Epidermal melanocyte (primary cell): ENCODE measurements at regions not wholly inside any gene's neighbourhood (a gene's known extent, or its start where the extent isn't known, plus 50 kb on each side); places are given as distances from the start of the nearest gene placed in this dataset.
"Not testable (repeated sequence)": the region's sequence is repeated elsewhere in the genome, so short reads cannot be mapped to it uniquely, and the experiment has no call there.

Source experiments
- DNase-seq: peaks from one replicate; pipeline ENCODE4 v3.0.0; 2011; ENCODE audit warnings: low spot score; ENCODE audit not compliant: insufficient read length

DNA sequence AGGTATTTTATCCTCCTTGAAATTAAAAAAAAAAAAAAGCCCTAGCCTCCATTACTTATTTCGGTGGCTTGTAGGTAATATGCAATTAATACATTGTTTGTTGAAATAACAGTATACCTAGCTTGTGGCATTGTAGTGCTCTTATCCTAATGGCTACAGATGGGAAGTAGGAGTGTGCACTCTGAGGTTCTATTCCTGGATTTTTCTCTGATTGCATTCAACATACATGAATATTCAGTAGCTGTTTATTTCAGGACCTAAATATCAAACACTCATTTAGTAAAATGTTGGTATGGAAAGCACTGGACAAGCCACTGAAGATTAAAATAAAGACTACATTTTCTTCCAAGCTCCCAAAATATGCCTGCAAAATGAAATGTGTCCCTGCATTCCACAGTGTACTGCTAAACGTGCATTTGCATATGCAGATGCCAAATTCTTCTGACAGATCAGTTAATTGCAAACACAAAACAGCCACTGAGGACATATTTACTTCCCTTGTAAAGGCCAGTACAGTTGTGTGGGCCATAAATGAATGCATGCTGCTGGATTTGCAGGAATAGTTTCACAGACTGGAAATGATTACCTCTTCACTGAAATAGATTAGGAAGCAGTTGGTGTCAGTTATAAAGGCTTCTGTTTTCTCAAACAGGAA, 826.1 kb downstream of the PRELID2 start:
- DNase-seq, result no peak

DNA sequence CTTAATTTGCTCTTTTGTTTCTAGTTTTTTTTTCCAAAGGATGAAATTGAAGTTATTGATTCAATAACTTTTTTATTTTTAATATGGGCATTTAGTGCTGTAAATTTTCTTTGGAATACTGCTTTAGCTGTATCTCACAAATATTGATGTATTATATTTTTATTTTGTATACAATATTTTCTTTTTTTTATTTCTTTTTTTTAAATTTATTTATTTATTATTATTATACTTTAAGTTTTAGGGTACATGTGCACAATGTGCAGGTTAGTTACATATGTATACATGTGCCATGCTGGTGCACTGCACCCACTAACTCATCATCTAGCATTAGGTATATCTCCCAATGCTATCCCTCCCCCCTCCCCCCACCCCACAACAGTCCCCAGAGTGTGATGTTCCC, 823.7 kb downstream of the KCTD16 start:
- DNase-seq, result not testable (repeated sequence)

DNA sequence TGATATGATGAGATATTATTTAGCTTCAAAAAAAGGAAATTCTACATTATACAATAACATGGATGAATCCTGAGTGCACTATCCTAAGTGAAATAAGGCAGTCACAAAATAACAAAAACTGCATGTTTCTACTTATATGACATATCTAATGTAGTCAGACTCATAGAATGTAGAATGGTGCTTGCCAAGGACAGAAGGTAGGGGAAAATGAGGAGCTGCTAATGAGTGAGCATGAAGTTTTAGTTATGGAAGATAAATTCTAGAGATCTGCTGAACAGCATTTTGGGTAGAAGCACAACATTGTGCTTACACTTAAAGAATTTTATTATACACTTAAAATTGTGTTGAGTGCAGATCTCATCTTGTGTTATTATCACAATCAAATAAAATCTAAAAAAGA, 812.4 kb downstream of the KCTD16 start:
- DNase-seq, result no peak

DNA sequence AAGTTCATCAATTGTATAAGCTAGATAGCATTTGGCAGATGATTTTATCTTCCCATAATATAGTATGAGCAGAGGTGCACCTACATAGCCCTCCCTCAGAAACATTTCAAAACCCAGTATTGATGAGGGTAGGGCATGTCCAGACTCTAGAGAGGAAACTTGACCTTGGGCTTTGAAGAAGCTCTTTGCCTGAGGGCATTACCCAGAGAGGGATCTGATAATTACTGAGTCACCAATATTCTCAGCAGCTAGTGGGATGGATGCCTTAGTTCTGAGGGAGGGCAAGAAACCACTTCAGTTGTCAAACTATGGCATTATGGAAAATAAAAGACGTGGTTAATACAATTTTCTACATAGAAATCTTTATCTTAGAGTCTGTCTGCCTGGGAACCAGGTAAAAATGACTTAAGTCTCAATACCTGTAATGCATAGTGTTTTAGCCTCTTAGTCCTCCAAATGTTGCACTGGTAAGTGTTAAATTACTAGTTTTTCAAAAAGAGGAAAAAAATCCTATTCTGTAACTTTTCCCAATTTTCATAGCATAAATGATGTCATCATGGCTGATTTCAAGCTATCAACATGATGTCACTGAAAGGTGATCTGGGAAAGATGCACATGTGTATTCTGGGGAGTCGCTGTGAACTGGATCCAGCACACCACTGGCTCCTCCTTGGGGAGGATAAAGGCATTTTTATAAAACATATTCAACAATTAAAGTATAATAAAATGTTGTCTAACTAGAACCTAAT, 809.0 kb downstream of the KCTD16 start:
- DNase-seq, result no peak

DNA sequence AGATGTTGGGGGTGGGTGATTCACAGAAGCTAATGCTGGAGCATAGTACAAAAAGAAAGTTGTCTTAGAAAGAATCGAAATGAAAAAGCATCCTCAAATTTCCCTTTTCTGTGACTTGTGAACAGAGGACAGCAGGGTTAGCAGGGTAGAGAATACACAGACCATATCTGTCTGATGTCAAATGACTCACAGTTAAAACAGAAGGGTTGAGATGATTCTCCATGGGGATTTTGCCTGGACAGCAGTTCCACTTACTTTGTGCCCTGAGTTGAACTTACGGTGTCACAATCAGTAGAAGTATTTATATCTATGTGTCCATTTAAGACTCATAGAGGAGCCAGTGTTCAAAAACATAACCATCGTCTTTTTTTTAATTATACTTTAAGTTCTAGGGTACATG, 801.6 kb downstream of the KCTD16 start:
- DNase-seq, result no peak

DNA sequence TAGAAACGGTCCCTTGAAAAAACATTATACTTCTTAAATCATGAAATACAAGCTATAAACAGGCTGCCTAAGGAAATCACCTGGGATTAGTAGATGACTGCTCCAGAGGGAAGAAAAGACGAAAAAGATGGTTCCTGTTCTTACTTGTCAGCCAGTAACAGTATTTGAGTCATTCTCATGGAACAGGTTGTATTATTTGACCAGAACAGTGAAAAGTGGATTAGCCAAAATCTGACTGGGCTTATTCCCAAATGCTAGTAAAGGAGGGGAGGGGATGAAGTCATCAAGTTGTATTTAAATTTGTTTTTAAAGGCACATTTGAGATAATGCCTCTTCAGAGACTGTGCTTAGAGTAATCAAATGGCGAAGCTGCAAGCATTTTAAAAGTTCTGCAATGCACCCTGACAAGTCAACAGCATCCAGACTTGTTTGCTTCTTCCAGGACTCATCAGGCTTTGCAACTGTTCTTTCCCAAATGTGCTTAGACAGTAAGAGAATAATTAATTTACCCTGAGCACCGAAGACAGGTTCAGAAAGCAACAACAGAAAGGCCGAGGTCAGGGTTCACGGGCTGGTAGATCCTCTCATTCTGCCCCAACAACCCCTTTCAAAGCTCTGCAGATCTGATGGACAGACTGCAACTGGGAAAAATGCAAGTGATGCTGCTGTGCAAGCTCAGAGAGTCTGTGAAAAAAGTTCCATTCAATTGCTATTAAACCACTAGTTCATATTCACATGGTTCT, 800.6 kb downstream of the KCTD16 start:
- no peak for DNase-seq

DNA sequence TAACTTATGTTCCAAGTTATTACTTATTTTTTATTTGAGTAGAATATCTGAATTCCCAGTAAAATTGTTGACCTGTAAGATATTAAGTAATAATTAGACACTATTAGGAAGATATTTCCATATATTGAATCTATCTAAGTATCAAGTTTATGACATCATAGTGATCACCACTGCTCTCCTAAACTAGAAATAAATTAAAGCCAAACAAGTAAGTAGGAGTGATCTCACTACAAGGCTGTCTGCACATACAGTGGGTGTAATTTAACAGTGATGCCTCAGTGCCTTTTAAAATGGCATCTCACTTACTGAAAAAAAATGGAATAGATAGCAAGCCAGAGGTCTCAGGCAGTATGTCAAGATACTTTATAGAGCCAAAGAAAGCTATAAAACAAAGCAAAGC, 789.6 kb downstream of the KCTD16 start:
- no peak for DNase-seq

DNA sequence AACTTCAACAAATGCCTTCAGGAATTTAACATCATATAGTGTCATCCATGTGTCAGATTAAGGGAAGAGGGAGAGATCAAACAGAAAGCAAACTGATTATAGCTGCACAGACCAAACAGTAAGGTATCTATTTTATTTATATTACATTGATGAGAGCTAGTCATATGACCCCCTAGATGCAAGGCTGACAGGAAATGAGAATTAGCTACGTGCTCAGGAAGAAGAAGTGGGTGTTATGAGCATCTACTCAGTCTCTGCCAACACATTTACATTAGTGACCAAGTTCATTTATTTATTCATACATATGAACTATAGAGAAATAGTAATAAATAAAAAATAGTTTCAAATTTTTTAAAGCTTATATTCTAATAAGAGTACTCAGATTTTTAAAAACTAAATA, 787.3 kb downstream of the KCTD16 start:
- DNase-seq, result no peak

DNA sequence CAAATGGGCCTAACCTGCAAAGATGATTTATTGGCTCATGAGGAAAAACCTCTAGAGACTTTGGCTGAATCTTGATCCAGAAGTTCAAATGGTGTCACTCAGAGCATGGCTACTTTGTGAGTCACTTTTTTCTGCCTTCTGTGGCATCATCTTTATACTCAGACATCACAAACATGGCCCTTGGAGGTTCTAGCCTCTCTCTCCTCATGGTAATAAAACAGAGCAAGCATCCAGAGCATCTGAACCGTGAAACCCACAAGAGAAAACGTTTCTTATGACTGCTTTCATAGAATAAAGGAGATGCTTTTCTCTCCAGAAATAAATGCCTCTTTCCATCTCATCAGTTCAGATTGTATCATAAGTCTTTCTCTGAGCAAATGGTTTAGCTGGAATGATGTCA, 780.3 kb downstream of the KCTD16 start:
- DNase-seq, result no peak

DNA sequence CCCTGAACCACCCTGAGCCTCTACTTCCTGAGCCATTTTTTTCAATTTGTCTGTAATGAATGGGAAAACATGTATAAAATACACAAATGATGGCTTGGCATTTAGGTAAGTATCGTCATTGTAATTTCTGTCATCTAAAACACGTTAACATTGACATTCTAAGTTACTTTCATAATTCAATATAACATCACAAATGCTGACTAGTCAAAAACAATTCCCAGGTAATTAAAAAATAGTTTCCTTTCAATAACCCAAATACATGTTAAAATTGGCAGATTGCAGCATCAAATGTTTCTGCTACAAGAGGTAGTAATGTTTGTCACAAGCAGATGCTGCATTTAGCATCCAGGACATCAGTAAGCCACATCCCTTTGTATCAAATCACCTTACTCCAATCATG, 776.4 kb downstream of the KCTD16 start:
- DNase-seq, result no peak

DNA sequence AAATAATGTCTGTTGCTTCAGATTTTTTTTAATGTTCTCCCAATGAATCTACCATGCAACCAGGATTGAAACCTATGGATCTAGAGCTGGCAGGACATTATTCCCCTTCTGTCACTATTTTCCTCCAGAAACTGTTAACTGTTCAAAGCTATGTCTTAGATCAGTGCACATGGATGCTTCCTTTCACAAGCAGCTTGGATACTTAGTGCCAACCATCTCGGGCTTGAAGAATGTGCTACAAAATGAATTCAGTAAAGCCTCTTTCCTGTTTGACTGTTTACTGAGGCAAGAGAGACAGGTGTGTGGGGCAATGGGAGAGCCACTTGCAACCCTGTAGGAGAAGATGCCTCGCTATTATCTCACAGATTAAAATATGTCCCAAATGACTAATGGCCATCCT, 774.8 kb downstream of the KCTD16 start:
- no peak for DNase-seq

DNA sequence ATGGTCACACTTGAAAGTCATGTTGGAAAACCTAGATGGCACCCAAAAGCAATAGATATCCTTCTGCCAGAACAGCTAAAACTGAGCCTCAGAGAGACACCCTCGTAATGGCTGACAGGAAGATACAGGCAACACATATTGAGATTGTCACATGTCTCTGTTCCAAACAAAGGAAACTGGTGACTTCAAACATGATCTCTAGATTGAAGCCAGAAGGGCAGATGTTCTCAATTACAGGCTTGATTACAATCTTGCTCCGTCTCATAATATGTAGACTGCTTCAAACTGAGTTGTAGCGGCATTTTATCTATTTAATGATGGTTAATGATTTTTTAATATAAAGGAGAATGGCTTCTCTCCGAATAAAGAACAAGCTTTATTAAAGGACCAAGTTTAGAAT, 774.3 kb downstream of the KCTD16 start:
- no peak for DNase-seq

DNA sequence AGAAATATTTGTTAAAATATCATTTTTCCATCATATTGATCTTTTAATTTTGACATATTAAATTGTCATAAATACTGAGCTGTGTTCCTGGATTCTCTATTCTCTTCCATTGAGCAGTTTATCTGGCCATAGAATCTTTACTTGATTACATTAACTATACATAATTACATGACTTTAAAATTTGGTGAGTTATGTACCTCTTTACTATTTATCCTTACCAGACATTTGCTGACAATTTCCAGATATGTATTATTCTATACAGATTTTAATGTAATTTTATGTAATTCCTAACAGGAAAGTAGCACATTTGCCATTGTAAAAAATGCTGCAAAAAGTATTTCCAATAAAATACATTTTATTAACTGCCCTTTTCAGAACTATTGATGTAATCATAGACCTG, 770.3 kb downstream of the KCTD16 start:
- DNase-seq, result no peak

DNA sequence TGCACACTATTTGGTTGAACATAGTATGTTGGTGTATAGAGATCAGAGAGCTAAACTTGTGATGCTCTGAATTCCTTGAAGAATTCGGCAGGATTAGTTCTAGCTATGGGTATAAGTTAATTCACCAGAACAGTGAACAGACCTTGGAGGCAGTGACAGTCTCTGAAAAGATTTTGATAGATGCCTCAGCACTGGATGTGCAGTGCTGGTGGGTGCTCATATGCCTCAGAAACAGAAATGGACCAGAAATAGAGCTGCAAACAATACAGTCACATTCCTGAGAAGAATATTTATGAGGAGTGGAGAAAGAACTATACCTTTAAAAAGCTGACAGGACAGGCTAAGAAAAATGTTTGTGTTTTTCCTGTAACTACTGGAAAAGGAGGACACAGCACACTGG, 747.7 kb downstream of the KCTD16 start:
- DNase-seq, result no peak

DNA sequence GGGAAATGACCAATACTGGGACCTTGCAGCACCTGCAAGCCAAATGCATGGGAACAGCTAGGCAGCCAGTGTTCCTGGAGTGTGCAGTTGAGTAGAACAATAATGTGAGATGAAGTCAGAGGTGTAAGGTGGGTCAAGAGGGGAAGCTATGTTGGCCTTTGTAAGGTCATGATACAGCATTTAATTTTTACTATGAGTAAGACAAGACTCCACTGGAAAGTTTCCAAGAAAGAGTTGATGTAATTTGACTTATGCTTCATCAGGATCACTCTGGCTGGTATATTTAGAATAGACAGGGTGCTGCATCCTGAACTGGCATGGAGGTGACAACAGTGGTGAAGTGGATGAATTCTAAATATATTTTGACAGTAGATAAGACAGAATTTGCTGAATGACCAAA, 744.8 kb downstream of the KCTD16 start:
- no peak for DNase-seq

DNA sequence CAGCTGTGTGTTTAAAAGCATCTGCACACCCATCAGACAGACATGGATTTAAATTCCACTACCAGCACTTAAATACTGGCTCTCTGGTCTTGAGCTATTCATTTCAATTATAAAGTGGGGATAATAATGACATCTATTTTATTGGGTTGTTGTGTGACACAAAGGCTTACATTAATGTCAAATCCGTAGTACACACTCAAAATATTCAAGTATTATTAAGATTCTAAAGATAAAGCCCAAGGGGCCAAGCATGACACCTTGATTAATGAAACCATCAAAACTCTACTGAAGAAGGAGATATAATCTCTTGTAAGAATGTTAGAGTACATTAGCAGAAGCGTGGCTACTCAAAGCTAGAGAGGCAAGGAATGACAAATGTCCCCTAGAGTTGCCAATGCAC, 743.0 kb downstream of the KCTD16 start:
- no peak for DNase-seq

DNA sequence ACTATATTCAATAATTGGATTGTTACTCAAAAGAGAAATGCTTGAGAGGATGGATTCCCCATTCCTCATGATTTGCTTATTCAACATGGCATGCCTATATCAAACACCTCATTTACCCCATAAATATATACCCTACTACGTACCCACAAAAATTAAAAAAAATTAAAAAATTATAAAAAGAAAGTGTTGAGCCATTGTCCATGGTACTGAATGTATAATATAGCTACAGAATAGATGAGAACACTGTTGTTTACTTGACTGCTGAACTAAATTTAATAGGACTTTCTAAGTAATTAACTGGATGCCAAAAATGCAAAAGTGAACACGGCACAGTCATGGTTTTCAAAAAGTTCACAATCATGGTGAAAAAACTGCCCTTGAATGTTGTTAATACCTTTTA, 725.8 kb downstream of the KCTD16 start:
- no peak for DNase-seq

DNA sequence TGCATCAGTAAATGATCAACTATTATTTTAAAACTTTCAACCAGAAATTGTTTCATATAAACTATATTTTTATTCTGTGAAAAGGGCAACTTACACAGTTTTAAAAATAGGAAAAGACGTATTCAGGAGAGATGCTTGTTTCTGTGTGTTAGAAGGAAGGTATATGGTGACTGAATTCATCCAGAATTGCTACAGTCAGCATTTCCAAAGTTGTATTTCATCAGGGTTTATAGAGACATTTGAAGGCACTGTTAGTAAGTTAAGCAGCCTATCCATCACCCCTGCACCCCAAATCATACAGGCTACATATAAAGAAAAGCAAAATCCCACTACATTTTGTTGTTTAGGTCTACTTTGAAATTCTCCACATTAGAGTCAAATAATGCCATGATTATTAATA, 716.0 kb downstream of the KCTD16 start:
- no peak for DNase-seq

DNA sequence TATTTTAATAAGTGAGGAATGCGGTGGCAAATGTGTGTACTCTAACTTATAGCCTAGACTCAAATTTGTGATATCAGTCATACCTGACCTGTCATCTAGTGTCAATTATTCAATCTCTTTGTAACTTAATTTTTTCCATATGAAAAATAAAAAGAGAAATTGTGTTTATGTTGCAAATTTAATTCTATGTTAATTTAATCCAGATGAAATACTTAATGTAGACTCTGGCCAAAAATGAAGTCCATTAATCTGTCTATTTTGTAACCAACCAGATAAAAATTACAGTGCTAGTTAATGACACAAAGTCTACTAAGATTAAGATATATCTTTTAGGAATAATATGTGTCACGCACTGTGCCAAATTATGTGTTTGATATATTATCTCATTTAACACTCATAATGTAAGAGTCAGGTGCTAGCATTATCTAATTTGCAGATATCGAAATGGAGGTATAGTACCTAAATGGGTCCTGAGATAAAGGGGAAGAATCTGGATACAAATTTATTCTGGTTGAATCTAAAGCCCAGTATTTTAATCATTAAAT, 712.1 kb downstream of the KCTD16 start:
- DNase-seq, result no peak

DNA sequence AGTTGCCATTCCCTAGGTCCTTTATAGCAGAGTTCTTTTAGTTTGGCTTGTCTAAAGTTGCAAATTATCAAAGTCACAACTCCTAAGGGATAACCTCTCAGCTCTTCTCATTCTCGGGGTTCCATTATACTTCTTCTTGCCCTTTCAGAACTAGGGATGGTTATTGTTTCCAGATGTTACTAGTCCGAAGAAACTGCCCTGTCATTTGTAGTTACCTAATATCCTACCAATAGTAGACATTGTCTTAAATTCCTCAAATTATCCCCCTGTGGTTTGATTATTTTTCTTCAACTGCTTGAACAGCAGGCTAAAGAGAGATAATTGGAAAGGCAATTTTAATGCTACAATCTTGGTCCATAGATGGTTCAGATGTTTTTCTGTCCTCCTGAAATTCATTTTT, 709.8 kb downstream of the KCTD16 start:
- no peak for DNase-seq

DNA sequence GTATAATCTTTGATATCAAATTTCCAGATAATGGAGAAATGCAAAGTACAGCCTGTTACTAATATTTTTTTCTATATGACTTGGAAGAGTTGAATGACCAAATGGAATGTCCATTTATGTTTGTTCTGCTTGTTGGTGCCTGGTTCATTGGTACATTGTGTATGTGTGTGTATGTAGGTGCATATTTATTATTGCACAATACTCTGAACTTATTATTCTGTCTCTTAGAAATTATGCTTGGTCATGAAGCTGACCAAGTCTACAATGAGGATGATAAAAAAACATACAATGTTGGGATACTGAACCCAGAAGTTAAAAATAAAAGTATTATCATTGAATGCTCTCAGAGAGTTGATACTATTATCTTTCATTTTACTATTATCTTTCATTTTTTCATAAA, 706.3 kb downstream of the KCTD16 start:
- no peak for DNase-seq

DNA sequence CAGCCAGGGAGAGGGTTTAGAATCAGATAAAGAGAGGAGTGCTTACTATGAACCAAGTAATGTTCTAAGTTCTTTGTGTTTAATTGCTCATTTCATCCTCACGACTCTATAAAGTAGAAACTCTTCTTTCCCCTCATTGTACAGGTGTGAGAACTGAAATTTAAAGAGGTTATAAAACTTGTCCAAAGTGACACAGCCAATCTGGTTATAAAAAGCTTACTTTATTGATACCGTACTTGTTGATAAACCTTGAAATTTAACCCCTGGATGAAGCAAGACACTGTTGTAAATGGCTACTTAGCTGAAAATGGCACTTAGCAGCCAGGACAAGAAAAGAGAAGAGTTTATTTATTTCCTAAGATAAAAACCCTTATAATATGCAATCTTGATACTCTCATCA, 702.4 kb downstream of the KCTD16 start:
- no peak for DNase-seq
